ENCODE measurements at regions not wholly inside any gene's neighbourhood (a gene's known extent, or its start where the extent isn't known, plus 50 kb on each side); places are given as distances from the start of the nearest gene placed in this dataset.

- TF ChIP-seq POLR2A (IDR thresholded peaks at IDR 0.05) (no peak), CTCF (IDR thresholded peaks at IDR 0.05) (peak; percentile 62 to 76 (median 67)), EP300 (IDR thresholded peaks at IDR 0.05; ENCODE audit: low read depth) (no peak), POLR2AphosphoS5 (IDR thresholded peaks at IDR 0.05) (no peak)
Measured at GRCh38 chr17:12256380-12256995, 235.8 kb downstream of the MAP2K4 start.
